ENCODE measurements at regions not wholly inside any gene's neighbourhood (a gene's known extent, or its start where the extent isn't known, plus 50 kb on each side); places are given as distances from the start of the nearest gene placed in this dataset.
"Not testable (repeated sequence)": the region's sequence is repeated elsewhere in the genome, so short reads cannot be mapped to it uniquely, and the experiment has no call there.

DNA sequence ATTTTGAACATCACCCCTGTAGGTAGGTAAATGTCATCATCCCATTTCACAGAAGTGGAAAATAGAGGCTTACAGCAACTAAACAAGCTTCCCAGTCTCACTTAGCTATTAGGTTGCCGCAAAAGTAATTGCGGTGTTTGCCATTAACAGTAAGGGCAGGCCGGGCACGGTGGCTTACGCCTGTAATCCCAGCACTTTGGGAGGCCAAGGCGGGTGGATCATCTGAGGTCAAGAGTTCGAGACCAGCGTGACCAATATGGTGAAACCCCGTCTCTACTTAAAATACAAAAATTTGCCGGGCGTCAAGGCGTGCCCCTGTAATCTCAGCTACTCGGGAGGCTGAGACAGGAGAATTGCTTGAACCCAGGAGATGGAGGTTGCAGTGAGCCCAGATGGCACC is 179.7 kb downstream of the IRF8 start:
- not testable (repeated sequence) for DNase-seq

DNA sequence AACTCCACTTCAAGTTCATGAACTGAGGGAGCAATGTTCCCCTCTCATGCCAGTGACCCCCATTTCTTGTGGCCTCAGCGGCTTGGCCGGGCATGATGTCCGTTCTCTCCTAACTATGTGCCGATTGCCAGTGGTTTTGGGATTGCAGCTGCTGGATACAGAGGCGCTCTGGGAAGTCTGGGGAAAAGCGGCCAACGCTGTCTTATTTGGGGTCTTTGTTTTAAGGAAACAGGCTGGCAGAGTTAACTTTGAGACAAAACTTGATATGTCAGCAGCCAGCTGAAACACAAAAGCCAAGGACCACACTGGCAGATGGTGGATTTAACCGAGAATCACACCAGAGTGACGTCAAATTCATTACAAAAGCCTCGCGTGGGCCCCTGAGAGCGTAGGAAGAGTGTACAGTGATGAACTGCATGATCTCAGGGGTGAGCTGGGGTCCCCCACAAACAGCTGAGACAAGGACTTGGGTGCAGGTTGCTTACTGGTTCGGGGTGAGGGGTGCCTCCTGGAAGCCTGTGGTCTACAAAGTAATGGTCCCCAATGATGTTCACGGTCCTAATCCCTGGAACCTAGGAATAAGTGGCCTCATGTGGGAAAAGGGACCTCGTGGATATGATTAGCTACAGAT is 180.4 kb downstream of the IRF8 start:
- DNase-seq, result no peak

DNA sequence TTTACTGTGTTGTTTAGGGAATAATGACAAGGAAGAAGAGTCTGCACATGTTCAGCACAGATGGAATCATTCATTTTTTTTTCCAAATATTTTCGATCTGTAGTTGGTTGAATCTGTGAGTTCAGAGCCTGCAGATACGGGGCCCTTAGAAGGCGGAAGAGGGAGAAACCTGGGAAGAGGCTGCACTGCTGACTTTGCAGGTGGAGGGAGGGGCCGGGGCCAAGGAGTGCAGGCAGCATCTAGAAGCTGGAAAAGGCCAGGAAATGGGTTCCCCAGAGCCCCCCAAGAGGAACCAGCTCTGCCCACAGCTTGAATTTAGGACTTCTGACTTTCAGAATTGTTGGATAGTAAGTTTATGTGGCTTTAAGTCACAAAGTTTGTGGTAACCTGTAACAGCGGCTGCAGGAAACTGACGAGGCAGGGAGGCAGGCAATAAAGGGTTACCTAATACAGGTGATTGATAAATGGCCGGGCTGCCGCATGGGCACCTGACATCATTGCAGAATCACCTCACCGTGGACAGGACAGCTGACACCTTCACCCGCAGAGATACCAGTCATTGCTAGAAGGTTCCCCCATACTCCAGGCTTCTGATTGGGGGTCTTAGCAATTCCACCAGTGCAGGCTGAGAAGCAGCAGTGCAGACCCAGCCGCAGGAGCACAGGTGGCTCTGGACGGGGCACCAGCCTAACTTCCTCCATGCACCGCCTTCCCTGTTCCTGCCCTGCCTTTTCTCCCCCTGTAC is 181.3 kb downstream of the IRF8 start:
- no peak for DNase-seq

DNA sequence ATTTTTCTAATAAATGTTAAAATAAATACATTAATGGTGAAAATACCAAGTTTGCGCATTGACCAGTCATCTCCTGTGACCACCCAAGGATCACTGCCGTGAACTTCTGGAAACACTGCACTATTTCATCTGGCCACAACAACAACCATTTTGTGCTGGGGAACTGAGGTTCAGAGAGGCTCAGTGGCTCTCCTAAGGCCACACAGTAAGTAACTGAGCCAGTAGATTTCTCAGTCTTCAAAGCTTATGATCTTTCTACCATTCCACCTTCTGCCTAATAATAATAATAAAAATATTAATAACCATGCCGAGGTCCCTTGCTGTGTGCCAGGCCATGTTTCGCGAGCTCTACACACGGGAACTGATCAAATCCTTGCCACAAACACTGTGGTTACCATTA is 182.0 kb downstream of the IRF8 start:
- no peak for DNase-seq

DNA sequence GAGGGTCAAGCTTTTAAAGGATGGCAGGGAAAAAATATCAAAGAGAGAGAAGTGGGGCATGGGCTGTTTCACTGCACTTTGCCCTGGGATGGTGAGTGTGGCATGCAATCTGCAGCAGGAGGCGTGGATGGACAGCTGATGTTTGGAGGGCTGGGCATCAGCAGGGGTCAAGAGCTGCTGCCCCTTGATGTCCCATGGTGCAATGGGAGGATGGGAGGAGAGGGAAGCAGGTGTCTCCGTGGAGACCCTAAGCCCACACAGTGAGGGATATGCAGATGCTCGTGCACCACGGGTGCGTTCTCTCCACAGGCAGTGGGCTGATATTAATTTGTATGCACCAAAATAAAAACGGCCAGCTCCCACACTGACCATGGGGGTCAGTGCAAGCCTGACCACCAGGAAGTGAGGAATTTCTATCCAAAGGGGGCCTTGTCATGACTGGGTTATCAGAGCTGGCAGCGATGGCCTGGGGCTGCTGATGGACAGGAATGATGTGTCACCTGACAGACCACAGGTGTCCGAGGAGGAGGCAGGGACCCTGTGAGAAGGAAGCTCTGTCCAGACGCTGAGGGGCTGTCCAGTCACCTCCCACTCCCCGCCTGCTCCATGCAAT is 183.6 kb downstream of the IRF8 start:
- no peak for DNase-seq

DNA sequence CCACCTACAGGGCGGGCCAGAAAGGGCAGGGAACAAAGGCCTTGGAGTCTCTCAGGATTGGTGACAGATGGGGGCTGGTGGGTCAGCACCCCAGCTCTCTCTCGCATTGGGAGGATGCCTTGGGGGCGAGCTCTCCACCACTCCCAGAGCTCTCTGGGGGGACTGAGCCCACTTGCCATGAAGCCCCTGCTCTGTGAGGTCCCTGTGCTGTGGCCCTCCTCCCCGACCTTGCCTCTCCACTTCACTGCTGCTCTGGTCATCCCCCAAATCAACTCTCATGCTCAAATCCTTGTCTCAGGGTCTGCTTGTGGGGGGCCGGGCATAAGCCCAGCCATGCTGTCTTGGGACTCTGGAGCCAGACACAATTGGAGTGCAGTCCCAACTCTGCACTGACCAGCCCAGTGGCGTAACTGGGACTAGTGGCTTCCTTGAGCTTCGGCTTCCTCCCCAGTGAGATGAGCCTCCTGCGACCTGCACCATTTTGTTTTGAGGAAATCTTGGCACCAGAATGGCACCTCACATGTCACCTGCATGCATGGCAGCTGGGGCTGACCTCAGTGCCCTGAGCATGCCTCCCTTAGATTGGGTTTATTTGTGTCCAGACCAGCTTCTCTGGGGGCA is 184.5 kb downstream of the IRF8 start:
- no peak for DNase-seq

DNA sequence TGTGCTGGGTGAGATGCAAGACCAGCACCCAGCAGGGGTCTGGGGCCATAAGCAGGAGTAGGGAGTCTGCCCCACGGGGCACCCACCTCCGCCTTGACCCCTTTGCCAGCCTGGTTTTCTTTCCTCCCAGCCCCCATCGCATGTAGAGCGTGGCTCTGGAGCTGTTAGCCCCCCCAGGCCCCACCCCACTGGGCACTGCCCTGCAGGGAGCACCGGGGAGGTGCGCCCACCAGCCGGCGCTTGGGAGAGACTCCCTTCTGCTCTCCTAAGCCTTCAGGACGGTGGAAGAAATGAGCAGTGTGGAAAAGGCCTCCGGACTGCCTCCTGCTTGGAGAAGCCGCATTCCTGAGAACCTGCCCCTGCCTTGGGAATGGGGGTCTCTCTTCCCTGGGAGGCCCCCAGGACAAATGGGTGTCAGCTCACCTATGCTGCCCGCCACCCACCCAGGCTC is 186.2 kb downstream of the IRF8 start:
- no peak for DNase-seq

DNA sequence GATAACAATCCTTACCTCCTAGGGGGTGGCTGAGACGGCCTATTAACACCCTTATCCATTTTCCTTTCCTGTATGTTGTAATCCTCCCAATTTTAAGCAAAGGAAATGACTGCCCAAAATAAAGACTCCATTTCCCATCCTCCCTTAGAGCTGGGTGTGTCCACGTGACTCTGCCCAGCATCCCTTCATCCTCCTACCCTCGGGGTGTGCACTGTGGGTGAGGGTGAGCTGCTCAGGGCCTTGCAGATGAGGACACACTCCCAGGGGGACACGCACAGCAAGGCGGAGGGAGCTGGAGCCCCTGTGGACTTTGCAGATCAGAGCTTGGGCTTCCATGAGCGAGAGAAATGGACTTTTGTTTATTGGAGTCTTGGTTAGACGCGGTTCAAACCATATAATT is 186.8 kb downstream of the IRF8 start:
- DNase-seq, result no peak

DNA sequence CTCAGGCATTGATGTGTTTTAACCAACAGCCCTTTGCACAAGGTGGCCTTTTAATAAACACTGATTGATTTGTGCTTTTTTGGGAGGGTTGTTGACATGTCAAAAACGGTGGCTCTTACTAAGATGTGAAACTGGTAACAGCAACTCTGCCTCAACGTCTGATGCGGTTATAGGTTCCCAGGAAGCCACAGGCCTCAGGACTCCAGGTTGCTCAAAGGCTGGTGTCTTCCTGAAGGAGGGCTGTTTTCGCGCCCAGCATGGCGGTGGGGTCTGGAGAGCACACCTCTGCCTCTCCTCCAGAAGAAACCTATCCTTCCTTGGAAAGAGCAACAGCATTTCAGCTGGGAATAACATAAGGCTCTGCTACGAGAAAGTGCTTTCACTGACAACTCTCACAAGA is 187.5 kb downstream of the IRF8 start:
- no peak for DNase-seq

DNA sequence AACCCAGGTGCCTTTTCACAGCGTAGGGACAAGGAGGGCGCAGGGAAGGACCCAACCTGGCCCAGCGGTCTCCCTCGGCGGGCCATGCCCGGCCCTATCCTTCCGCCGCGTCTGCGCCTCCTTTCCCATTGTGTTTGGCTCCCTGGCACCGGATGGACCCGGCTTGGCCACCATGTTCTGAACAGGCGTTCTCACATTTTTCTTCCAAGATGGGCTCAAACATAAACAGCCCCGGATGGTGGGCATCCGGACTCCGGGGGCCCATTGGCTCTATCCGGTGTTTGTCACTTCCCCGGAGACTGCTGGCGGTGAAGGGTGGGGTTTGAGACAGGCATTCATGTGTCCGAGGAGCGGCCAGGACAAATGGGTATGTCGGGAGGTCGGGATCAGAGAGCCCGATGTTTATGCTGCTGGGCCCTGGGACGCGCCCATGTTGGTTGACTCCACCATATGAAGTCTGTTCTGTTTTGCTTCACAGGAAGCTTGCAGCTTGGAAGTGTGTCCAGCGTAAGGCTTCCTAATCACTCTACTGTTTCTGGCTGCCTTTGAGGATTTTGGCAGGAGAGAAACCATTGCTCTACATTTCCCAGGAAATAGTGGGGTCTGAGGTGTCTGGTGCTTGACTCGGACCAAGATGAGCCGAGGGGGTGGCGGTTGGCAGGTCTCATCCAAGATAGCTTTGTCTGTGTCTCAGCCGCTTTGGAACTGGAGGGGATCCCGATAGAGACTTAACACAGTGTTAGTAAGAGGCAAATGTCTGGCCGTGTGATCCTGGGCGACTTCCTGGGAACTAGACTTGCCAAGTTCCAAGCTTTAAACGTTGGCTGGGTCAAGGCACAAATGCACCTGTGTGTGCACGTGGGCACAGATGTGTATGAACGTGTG is 188.3 kb downstream of the IRF8 start:
- no peak for DNase-seq

DNA sequence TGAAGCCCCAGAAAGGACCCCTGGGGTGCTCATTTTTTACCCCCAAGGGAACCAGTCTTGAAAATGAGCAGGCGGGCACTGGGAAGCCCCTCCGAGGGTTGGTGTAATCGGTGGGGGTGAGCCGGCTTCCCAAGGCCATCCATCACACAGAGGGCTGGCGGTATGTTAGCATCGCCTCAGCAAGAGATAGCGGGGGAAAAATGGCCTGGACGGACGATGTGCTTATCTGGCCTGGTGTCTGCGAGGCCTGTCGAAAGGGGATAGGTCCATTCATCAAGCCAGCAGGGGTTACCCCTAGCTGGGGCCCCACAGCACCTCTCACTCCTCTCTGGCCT is 188.9 kb downstream of the IRF8 start:
- no peak for DNase-seq

DNA sequence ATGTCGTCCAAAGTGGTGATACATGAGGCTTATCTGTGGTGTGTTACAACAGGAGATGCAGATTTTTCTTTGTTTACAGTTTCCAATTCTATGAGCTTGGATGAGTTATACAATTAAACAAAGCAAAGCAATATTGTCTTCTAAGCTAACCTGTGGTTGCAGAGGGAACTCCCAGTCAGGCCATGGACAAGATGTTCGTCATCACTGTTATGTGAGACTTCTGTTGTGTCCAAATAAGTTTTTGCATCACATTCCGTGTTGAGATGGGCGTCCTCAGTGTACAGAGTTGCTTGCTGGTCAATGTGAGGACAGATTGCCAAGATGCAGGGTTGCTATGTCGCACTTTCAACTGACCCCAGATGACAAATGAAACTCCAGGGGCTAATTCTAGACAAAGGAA is 189.3 kb downstream of the IRF8 start:
- DNase-seq, result no peak

DNA sequence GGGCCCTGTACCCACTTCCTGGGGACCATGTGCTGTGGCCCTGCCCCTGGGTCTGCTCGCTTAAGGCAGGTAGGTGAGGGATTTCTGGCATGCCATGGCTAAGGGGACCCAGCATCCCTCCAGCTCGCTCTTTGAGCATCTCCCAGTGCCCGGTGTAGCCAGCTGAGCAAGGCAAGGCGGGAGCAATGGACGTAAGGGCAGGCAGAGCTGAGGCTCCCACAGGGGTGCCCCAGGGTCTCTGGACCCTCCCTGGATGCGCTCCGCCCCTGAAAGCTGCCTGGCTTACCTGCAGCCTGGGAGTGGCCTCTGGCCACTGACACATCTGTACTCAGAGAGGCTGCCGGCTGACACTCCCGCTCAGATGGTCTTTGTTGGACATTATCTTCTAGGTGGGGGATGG is 189.9 kb downstream of the IRF8 start:
- DNase-seq, result no peak

DNA sequence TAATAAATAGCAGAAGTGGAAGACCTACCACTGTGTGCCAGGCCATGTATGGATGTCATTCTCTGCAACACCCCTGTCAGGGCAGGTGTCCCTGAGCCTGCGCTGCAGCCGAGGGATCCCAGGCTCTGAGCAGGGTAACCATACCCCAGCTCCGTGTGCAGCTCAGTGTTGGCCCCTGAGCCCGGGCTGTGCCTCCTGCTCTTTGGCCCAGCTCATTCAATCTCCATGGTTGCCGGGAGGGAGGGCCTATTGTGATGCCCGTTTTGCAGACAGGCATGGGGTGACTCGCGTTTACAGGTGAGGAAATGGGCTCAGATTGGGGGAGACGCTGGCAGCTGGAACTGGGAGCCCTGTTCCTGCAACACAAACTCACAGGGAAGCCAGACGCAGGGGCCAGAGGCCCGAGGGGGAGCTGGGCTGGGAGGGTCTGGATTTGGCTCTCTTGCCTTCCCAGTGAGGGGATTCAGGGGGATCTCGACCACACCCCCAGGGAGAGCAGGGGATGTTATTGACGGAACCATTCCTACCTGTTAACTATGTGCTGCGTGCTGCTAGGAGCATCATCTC is 190.5 kb downstream of the IRF8 start:
- DNase-seq, result no peak

DNA sequence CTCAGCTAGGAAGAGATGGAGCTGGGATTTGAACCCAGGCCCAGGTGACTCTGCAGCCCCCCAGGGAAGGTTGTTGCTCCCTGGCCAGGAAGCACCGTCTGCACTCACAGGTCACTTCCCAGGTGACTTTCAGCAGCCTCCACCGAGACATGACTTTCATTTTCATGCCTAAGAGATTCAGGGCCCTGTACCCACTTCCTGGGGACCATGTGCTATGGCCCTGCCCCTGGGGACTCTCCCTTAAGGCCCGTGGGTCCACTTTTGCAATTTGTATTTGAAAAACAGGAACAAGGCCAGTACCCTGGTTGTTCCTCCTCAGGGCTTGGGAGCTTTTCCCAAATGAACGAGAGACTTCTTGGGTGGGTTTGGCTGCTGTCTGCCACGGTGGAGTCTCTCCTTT is 191.0 kb downstream of the IRF8 start:
- no peak for DNase-seq

DNA sequence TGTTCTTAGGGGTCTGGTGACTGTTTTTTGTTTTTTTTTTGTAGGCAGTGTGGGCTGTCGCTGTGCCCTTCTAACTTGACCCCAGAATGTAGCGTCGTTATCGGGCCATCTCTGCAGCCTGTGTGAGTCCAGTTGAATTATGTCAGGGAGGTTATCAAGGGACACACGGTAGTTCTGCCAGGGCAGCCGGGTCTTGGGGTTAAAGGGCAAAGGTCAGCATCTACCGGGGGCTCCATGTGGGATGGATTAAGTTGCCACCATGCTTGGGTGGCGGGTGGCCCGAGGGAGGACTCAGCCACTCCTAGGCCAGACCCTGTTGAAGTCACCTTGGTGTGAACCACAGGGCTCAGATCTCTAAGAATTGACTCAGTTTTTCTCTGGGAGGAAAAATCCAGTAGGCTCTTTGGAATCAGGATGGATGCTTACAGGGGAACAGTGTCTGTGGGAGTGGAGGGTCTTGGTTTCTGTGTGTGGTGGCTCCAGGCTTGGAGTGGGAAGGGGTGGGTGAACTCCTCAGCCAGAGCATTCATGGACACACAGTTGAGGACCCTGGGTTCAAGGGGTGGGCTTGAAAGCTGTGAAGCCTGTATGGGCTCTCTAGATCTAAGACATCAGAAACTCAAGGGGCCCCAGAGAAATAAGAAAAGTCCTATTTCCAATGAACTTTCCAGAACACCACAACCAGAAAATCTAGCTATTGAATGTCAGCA is 191.7 kb downstream of the IRF8 start:
- no peak for DNase-seq

DNA sequence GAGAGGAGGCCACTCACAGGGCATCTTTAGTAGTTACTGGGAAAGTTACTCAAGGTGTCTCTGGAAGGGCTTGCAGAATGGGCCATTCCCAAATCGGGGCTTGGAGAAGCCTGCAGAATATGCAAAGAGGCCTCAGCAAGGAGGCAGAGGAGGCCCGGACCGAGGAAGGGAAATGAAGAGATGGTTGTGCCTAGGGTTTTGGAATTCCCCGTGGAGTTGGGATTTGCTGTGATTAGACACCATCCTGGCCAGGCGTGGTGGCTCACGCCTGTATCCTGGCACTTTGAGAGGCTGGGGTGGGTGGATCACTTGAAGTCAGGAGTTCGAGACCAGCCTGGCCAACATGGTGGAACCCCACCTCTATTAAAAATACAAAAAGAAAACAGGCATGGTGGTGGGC is 193.0 kb downstream of the IRF8 start:
- DNase-seq, result no peak

DNA sequence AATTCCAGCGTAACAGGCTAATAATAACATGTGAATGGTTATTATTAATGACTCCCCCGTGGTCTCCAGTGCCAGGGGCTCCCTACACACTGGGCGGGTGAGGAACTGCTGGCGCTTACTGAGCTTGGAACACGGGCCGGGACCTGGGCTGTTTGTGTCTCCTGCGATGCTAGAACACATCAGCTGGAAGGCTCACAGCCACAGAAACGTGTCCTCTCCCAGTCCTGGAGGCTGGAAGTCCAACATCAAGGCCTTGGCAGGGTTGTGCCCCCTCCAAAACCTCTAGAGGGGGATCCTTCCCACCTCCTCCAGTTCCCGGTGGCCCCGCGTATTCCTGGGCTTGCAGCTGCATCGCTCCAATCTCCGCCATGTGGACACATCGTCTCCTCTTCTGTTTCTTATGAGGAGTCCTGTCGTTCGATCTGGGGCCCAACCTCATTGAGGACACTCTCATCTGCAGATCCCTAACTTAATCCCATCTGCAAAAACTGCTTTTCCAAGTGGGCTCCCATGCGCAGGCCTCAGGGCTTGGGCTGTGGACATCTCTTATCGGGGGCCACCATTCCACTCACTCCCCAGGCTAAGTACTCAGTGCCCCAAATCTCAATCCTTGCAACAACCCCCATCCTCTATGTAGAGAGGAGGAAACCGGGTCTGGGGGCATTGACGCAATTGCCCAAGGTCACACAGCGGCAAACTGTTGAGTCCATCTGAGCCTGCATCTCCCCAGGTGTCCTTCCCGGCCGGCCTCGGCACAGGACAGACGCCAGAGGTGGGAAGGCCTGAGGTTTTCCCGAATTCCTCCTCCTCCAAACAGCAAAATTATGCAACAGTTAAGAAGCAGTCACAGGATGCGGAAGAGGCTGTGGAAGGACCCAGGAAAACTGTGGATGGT is 193.9 kb downstream of the IRF8 start:
- DNase-seq, result no peak

DNA sequence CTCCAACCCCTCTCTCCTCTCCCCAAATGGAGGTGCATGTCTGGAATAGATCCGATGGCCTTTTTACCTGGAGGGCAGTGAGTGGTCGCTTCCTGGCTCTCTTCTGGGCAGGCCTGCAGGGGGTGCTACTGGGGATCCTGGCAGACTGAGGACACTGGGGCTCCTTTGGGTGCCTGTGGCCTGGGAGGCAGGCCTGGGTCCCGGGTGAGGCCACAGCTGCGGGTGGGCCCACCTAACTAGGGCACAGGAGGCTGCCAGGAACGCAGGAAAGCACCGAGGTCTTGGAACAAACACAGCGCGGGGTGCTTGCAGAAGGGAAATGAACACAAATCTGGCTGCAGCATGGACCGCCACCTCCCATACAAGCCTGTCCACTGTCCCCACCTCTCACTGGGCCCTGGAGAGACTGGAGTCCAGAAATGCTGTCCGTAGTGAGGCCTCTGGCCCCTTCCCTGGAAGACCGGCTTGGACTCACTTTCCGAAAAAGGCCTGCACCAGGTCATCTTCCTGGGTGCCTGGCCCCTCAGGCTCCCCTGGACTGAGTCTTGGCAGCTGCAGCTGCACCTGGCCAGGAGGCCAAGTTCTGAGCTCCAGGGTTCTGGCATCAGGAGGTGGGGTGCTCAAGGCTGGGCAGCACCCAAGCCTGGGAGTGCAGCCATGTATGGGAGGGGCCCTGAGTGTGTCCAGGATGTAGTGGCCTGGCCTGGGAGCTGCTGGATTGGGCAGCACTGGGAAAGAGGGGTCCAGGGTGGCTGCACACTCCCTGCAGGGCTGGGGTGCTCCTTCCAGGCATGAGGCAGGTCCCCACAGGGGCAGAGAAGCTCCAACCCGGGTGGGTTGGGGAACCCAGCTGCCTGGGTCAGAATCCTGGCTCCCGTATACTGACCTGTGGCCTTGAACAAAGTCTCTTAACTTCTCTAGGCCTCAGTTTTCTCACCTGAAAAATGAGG is 195.1 kb downstream of the IRF8 start:
- DNase-seq, result no peak

Measured in DMS53 (cell line).